ENCODE measurements at regions not wholly inside any gene's neighbourhood (a gene's known extent, or its start where the extent isn't known, plus 50 kb on each side); places are given as distances from the start of the nearest gene placed in this dataset.

GRCh38 chr5:125868036-125868435 lies 555.2 kb upstream of the GRAMD2B start:
- no peak overlapping the region for H3K4me2 ChIP-seq (ENCODE audit: insufficient read depth, low read length)
- H4K20me1 ChIP-seq (replicated peaks; ENCODE audit: control insufficient read depth, extremely low read depth, insufficient read depth, low read length) = no peaks in the 10 kb centered on the region
- TF ChIP-seq POLR2A (IDR thresholded peaks at IDR 0.05; ENCODE audit: low read depth, low read length) = no peak
- TF ChIP-seq POLR2AphosphoS5 (IDR thresholded peaks at IDR 0.05; ENCODE audit: insufficient read depth, low read depth, low read length) = no peak
- no peak for TF ChIP-seq FOS (IDR thresholded peaks at IDR 0.05; ENCODE audit: borderline replicate concordance, insufficient read depth, low read length)
- no peak for TF ChIP-seq GATA2 (IDR thresholded peaks at IDR 0.05; ENCODE audit: insufficient read depth, insufficient read length, low read depth, low read length)
- no peak for TF ChIP-seq MYC (IDR thresholded peaks at IDR 0.05; ENCODE audit: low read depth, low read length)
- no peak for TF ChIP-seq EZH2 (IDR thresholded peaks at IDR 0.05; ENCODE audit: borderline replicate concordance, low read depth, low read length, severe bottlenecking)
- TF ChIP-seq JUN (IDR thresholded peaks at IDR 0.05; ENCODE audit: borderline replicate concordance, insufficient read depth, insufficient read length, low read depth) = no peak
- TF ChIP-seq MAX (IDR thresholded peaks at IDR 0.05; ENCODE audit: insufficient read depth, insufficient read length) = no peak
- TF ChIP-seq, protein P1, sequence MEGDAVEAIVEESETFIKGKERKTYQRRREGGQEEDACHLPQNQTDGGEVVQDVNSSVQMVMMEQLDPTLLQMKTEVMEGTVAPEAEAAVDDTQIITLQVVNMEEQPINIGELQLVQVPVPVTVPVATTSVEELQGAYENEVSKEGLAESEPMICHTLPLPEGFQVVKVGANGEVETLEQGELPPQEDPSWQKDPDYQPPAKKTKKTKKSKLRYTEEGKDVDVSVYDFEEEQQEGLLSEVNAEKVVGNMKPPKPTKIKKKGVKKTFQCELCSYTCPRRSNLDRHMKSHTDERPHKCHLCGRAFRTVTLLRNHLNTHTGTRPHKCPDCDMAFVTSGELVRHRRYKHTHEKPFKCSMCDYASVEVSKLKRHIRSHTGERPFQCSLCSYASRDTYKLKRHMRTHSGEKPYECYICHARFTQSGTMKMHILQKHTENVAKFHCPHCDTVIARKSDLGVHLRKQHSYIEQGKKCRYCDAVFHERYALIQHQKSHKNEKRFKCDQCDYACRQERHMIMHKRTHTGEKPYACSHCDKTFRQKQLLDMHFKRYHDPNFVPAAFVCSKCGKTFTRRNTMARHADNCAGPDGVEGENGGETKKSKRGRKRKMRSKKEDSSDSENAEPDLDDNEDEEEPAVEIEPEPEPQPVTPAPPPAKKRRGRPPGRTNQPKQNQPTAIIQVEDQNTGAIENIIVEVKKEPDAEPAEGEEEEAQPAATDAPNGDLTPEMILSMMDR (IDR thresholded peaks at IDR 0.05; ENCODE audit: extremely low read depth in 1 of 2, insufficient read depth in 1 of 2, low read depth in 1 of 2, low read length in 2 of 2) = no peak
- intact Hi-C loops (cut with micrococcal nuclease) = no loop called here
- no peaks in the 10 kb centered on the region for H3K36me3 ChIP-seq (ENCODE audit: control insufficient read depth in 2 of 2, extremely low read depth in 1 of 2, insufficient read depth in 2 of 2, low read length in 2 of 2)
- BruUV-seq (replicated peaks) = no TSS peak
- no peaks in the 10 kb centered on the region for H3K9me3 ChIP-seq (replicated peaks; ENCODE audit: control insufficient read depth, insufficient read depth, low read length)
- dilution Hi-C loops (cut with MboI; ENCODE audit: extremely low pct_ligation_motif_present, low sequenced_read_pairs) = no loop called here
- no peaks in the 10 kb centered on the region for H3K4me1 ChIP-seq (ENCODE audit: control insufficient read depth, extremely low read depth, insufficient read depth, low read length)
- H2AFZ ChIP-seq (ENCODE audit: low read depth, low read length) = no peak overlapping the region
- no peak overlapping the region for H3K9ac ChIP-seq (replicated peaks; ENCODE audit: extremely low read depth, insufficient read depth, low read length)
- no peak overlapping the region for H3K4me3 ChIP-seq (replicated peaks in 1 of 3; ENCODE audit: insufficient read depth in 1 of 3, low read depth in 1 of 3, low read length in 3 of 3)
- no peaks in the 10 kb centered on the region for H3K79me2 ChIP-seq (ENCODE audit: control insufficient read depth, insufficient read depth, low read length)
- FAIRE-seq (no peak), DNase-seq (ENCODE audit: low read depth, low spot score) (no peak)
- H3K27me3 ChIP-seq (ENCODE audit: control insufficient read depth in 2 of 2, insufficient read depth in 2 of 2, low read length in 2 of 2) = no peaks in the 10 kb centered on the region
- no peak overlapping the region for H3K27ac ChIP-seq (ENCODE audit: insufficient read depth, low read depth, low read length)
- no peaks in the 10 kb centered on the region for H3K9me1 ChIP-seq (replicated peaks; ENCODE audit: control insufficient read depth, extremely low read depth, insufficient read depth, low read length)
- ChIA-PET POLR2A (no interaction called here), CTCF (interaction anchor here (1.5 kb wide), 1 partner anchor 14 kb away, joined by 3 read pairs; no protein-coding TSS in a partner anchor)

Measured in endothelial cell of umbilical vein (primary cell).